ENCODE measurements at regions not wholly inside any gene's neighbourhood (a gene's known extent, or its start where the extent isn't known, plus 50 kb on each side); places are given as distances from the start of the nearest gene placed in this dataset.
"Not testable (repeated sequence)": the region's sequence is repeated elsewhere in the genome, so short reads cannot be mapped to it uniquely, and the experiment has no call there.

- no peaks in the 10 kb centered on the region for H3K27me3 ChIP-seq
- no peaks in the 10 kb centered on the region for H3K36me3 ChIP-seq
- DNase-seq (ENCODE audit: low spot score), result no peak
- H3K27ac ChIP-seq, result no peak overlapping the region
- H3K4me1 ChIP-seq, result no peaks in the 10 kb centered on the region
- no peak for TF ChIP-seq CTCF (IDR thresholded peaks at IDR 0.05)
- no peak overlapping the region for H3K4me3 ChIP-seq
- no peaks in the 10 kb centered on the region for H3K9me3 ChIP-seq
Measured at GRCh38 chr3:78257951-78258530, 1218.1 kb downstream of the ROBO2 start.

- H3K27ac ChIP-seq, result no peak overlapping the region
- DNase-seq (ENCODE audit: low spot score), result no peak
Measured at GRCh38 chr3:78258798-78259197, 1218.9 kb downstream of the ROBO2 start.

GRCh38 chr3:78260388-78260787, 1220.5 kb downstream of the ROBO2 start:
- no peaks in the 10 kb centered on the region for H3K36me3 ChIP-seq
- no peak for DNase-seq (ENCODE audit: low spot score)
- H3K27me3 ChIP-seq, result no peaks in the 10 kb centered on the region
- no peak overlapping the region for H3K4me3 ChIP-seq
- H3K9me3 ChIP-seq, result no peaks in the 10 kb centered on the region
- H3K4me1 ChIP-seq, result no peaks in the 10 kb centered on the region
- TF ChIP-seq CTCF (IDR thresholded peaks at IDR 0.05), result no peak
- no peak overlapping the region for H3K27ac ChIP-seq

More at GRCh38 chr3:78258798-78259197, 1218.9 kb downstream of the ROBO2 start:
- Histone ChIP-seq H3K27me3 (no peaks in the 10 kb centered on the region), H3K9me3 (no peaks in the 10 kb centered on the region), H3K36me3 (no peaks in the 10 kb centered on the region), H3K4me1 (no peaks in the 10 kb centered on the region), H3K4me3 (no peak overlapping the region)
- no peak for TF ChIP-seq CTCF (IDR thresholded peaks at IDR 0.05)

GRCh38 chr3:78266550-78266949, 1226.7 kb downstream of the ROBO2 start:
- not testable (repeated sequence) for H3K4me3 ChIP-seq

GRCh38 chr3:78267235-78267634, 1227.3 kb downstream of the ROBO2 start:
- Histone ChIP-seq H3K36me3 (no peaks in the 10 kb centered on the region), H3K9me3 (peaks cover 0 to 18% of the 10 kb centered on the region in 2 donors), H3K4me3 (no peak overlapping the region), H3K27me3 (no peaks in the 10 kb centered on the region), H3K4me1 (no peaks in the 10 kb centered on the region), H3K27ac (no peak overlapping the region)
- no peak for DNase-seq (ENCODE audit: low spot score)
- TF ChIP-seq CTCF (IDR thresholded peaks at IDR 0.05), result no peak

More at GRCh38 chr3:78266550-78266949, 1226.7 kb downstream of the ROBO2 start:
- not testable (repeated sequence) for H3K27ac ChIP-seq; H3K27me3 ChIP-seq; H3K4me1 ChIP-seq; H3K36me3 ChIP-seq; DNase-seq (ENCODE audit: low spot score)
- H3K9me3 ChIP-seq, result peaks cover 0 to 18% of the 10 kb centered on the region in 2 donors

GRCh38 chr3:78268087-78268486, 1228.2 kb downstream of the ROBO2 start:
- no peak for TF ChIP-seq CTCF (IDR thresholded peaks at IDR 0.05)
- no peaks in the 10 kb centered on the region for H3K4me1 ChIP-seq
- no peak for DNase-seq (ENCODE audit: low spot score)
- no peaks in the 10 kb centered on the region for H3K27me3 ChIP-seq
- no peak overlapping the region for H3K27ac ChIP-seq
- peaks cover 0 to 18% of the 10 kb centered on the region in 2 donors for H3K9me3 ChIP-seq
- no peaks in the 10 kb centered on the region for H3K36me3 ChIP-seq
- no peak overlapping the region for H3K4me3 ChIP-seq

Measured in right atrium auricular region (tissue), 2 donors.